ENCODE measurements at regions not wholly inside any gene's neighbourhood (a gene's known extent, or its start where the extent isn't known, plus 50 kb on each side); places are given as distances from the start of the nearest gene placed in this dataset.

GRCh38 chr5:63118221-63118620 lies 539.6 kb downstream of the LRRC70 start:
- Histone ChIP-seq H3K9ac (ENCODE audit: low read length) (no peak overlapping the region), H3F3A (ENCODE audit: insufficient read depth, low read length) (no peaks in the 10 kb centered on the region), H3K27ac (ENCODE audit: low read depth, low read length, poor library complexity, severe bottlenecking) (no peak overlapping the region), H3K79me2 (ENCODE audit: insufficient read depth, low read length) (no peaks in the 10 kb centered on the region), H4K20me1 (ENCODE audit: insufficient read depth, low read length) (no peaks in the 10 kb centered on the region), H2AFZ (ENCODE audit: low read length) (no peak overlapping the region), H3K27me3 (ENCODE audit: insufficient read depth, low read length) (no peaks in the 10 kb centered on the region), H3K4me1 (ENCODE audit: insufficient read depth, low read length, severe bottlenecking) (no peaks in the 10 kb centered on the region), H3K36me3 (ENCODE audit: insufficient read depth, low read length) (no peaks in the 10 kb centered on the region), H3K9me3 (ENCODE audit: low read length) (no peaks in the 10 kb centered on the region), H3K4me3 (ENCODE audit: low read depth, low read length, poor library complexity, severe bottlenecking) (no peak overlapping the region), H3K4me2 (ENCODE audit: low read length) (no peak overlapping the region), H3K9me2 (ENCODE audit: low read depth, low read length) (no peaks in the 10 kb centered on the region)
- TF ChIP-seq EZH2 (IDR thresholded peaks at IDR 0.05; ENCODE audit: borderline replicate concordance, low read length), result no peak
- TF ChIP-seq CTCF (IDR thresholded peaks at IDR 0.05; ENCODE audit: low read length), result no peak

DNA sequence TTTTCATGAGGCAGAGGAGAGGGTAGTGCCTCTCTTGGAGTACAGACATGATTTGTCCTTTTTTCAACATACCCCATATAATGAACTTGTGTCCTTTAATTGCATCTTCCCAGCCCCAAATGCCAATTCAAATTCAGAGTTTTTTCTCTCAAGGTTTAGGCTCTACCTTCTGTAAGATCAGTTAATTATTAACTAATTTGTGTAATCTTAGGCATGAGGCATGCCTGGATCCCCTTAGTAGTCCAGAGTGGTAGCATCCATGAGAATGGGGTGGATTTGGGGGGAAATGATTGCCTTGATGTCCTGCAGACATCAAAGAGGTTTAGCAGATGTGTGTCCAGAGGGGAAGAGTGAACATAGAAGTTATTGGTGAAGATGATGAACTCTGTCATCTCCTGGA lies 533.3 kb downstream of the LRRC70 start:
- Histone ChIP-seq H3K36me3 (ENCODE audit: insufficient read depth, low read length) (no peaks in the 10 kb centered on the region), H3K4me2 (ENCODE audit: low read length) (no peak overlapping the region), H3K9ac (ENCODE audit: low read length) (no peak overlapping the region), H3K9me3 (ENCODE audit: low read length) (no peaks in the 10 kb centered on the region), H3K9me2 (ENCODE audit: low read depth, low read length) (no peaks in the 10 kb centered on the region), H3K27me3 (ENCODE audit: insufficient read depth, low read length) (no peaks in the 10 kb centered on the region), H3F3A (ENCODE audit: insufficient read depth, low read length) (no peaks in the 10 kb centered on the region), H2AFZ (ENCODE audit: low read length) (no peak overlapping the region), H3K4me1 (ENCODE audit: insufficient read depth, low read length, severe bottlenecking) (no peaks in the 10 kb centered on the region), H4K20me1 (ENCODE audit: insufficient read depth, low read length) (no peaks in the 10 kb centered on the region), H3K27ac (ENCODE audit: low read depth, low read length, poor library complexity, severe bottlenecking) (no peak overlapping the region), H3K79me2 (ENCODE audit: insufficient read depth, low read length) (no peaks in the 10 kb centered on the region), H3K4me3 (ENCODE audit: low read depth, low read length, poor library complexity, severe bottlenecking) (no peak overlapping the region)
- TF ChIP-seq CTCF (IDR thresholded peaks at IDR 0.05; ENCODE audit: low read length) (no peak), EZH2 (IDR thresholded peaks at IDR 0.05; ENCODE audit: borderline replicate concordance, low read length) (no peak)

- H4K20me1 ChIP-seq (ENCODE audit: insufficient read depth, low read length), result no peaks in the 10 kb centered on the region
- no peak overlapping the region for H3K9ac ChIP-seq (ENCODE audit: low read length)
- no peak overlapping the region for H3K4me2 ChIP-seq (ENCODE audit: low read length)
- no peaks in the 10 kb centered on the region for H3K36me3 ChIP-seq (ENCODE audit: insufficient read depth, low read length)
- no peaks in the 10 kb centered on the region for H3F3A ChIP-seq (ENCODE audit: insufficient read depth, low read length)
- no peaks in the 10 kb centered on the region for H3K4me1 ChIP-seq (ENCODE audit: insufficient read depth, low read length, severe bottlenecking)
- H3K27ac ChIP-seq (ENCODE audit: low read depth, low read length, poor library complexity, severe bottlenecking), result no peak overlapping the region
- H3K4me3 ChIP-seq (ENCODE audit: low read depth, low read length, poor library complexity, severe bottlenecking), result no peak overlapping the region
- H3K9me3 ChIP-seq (ENCODE audit: low read length), result no peaks in the 10 kb centered on the region
- H3K79me2 ChIP-seq (ENCODE audit: insufficient read depth, low read length), result no peaks in the 10 kb centered on the region
- H3K27me3 ChIP-seq (ENCODE audit: insufficient read depth, low read length), result no peaks in the 10 kb centered on the region
- TF ChIP-seq EZH2 (IDR thresholded peaks at IDR 0.05; ENCODE audit: borderline replicate concordance, low read length) (no peak), CTCF (IDR thresholded peaks at IDR 0.05; ENCODE audit: low read length) (no peak)
- H3K9me2 ChIP-seq (ENCODE audit: low read depth, low read length), result no peaks in the 10 kb centered on the region
- H2AFZ ChIP-seq (ENCODE audit: low read length), result no peak overlapping the region
Observed at GRCh38 chr5:63101870-63102269, 523.3 kb downstream of the LRRC70 start.

Data from OCI-LY1 (cell line).